Stimulated activated CD4-positive, alpha-beta T cell treated with anti-CD3 and anti-CD28 coated beads, Interleukin-1b, Interleukin-23, amount 100 ng/mL, for 48 hours (primary cell): ENCODE measurements at regions not wholly inside any gene's neighbourhood (a gene's known extent, or its start where the extent isn't known, plus 50 kb on each side); places are given as distances from the start of the nearest gene placed in this dataset.

Experiments
- DNase-seq: peaks from one replicate; pipeline ENCODE4 v3.0.0-alpha.2; 2020

GRCh38 chr18:34978953-34979608 is 62.1 kb upstream of the MAPRE2 start:
- peak; percentile 76 for DNase-seq

- DNase-seq = no peak
Measured at GRCh38 chr18:34981487-34981886, 59.7 kb upstream of the MAPRE2 start.

GRCh38 chr18:34985963-34986362 is 55.2 kb upstream of the MAPRE2 start:
- DNase-seq = no peak

GRCh38 chr18:34990597-34990996 is 50.6 kb upstream of the MAPRE2 start:
- no peak for DNase-seq

GRCh38 chr18:34991152-34991551 is 50.1 kb upstream of the MAPRE2 start:
- DNase-seq = no peak
